ENCODE measurements at regions not wholly inside any gene's neighbourhood (a gene's known extent, or its start where the extent isn't known, plus 50 kb on each side); places are given as distances from the start of the nearest gene placed in this dataset.
A peak's percentile ranks its signal among the peaks of the same experiment; 100 is the strongest.

DNA sequence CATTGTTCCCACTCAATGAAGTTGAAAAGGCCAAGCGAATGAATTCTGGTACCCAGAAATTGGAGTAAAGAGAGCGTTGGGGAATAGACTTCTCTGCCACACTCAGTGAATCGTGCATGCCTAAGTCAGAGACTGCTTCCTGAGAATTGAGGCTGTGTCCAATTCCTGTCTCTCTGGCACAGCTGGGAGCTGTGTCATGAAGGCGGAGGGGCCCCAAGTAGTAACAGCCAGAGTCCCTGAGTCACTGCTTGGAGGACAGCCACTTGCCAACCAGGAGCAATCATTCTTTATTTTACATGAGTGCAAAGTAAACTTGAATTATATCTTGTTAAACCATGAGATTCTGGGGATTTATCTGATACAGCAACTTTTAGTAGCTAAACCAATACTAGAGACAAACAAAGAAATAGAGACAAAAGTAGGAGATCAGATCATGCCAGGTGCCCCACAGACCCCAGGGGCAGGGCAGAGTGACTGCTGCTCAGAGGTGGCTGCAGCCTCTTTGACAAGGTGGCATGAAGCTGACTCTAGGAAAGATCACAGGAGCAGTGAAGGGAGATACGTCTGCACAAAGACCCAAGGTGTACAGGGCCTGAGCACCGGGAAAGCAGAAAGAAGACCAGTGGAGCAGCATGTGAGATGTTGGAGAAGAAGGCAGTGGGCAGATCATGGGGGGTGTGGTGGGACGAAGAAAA lies 246.0 kb downstream of the GADD45G start:
- WGBS, 2 donors = 52 to 62% methylated on average over 7 of the region's 7 CpGs
- Histone ChIP-seq H3K4me1 (ENCODE audit: control insufficient read depth in 5 of 5, insufficient read depth in 5 of 5, low read length in 5 of 5) (peaks cover 0 to 10% (median 0%) of the 10 kb centered on the region in 5 donors), H3K36me3 (ENCODE audit: control insufficient read depth in 4 of 4, insufficient read depth in 4 of 4, low read length in 4 of 4) (no peaks in the 10 kb centered on the region), H3K9ac (ENCODE audit: insufficient read depth in 1 of 2, low read length in 2 of 2) (no peak overlapping the region), H3K4me3 (no peak overlapping the region), H3K27me3 (ENCODE audit: control insufficient read depth in 3 of 3, insufficient read depth in 3 of 3, low read length in 2 of 3) (no peaks in the 10 kb centered on the region), H3K27ac (ENCODE audit: low read depth in 1 of 2, low read length in 1 of 2) (peak overlapping the region in 1 of 2 donors; percentile 49), H3K9me3 (ENCODE audit: control insufficient read depth in 4 of 4, insufficient read depth in 3 of 4, low read length in 3 of 4) (peaks cover 0 to 4% (median 0%) of the 10 kb centered on the region in 4 donors)
- DNase-seq (peak; percentile 56 to 66 (median 56)), ATAC-seq (ENCODE audit: insufficient read depth, low FRiP score) (peak; percentile 35)
- no peak for TF ChIP-seq CTCF (IDR thresholded peaks at IDR 0.05; ENCODE audit: control extremely low read depth, extremely low read depth)

DNA sequence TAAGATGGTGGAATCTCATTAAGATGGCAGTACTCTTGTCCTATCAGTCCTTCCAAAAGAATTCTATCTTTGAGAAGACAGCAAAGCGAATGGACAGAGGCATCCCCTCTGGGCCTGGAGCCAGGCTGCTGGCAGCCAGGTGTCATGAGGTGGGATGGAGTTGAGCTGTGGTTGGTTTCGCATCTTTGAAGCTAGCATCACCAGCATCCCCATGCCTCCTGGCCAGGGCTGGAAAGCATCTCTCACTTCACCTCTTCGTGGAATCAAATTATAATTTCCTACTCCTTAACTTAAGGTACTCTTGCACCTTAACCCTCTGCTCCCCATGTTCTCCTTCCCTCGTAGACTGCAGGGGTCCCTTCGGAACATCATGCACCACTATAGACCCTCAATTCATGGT lies 248.3 kb downstream of the GADD45G start:
- H3K9ac ChIP-seq (ENCODE audit: insufficient read depth in 1 of 2, low read length in 2 of 2) = no peak overlapping the region
- DNase-seq (no peak), ATAC-seq (ENCODE audit: insufficient read depth, low FRiP score) (no peak)
- H3K4me1 ChIP-seq (ENCODE audit: control insufficient read depth in 5 of 5, insufficient read depth in 5 of 5, low read length in 5 of 5) = peaks cover 0 to 10% (median 0%) of the 10 kb centered on the region in 5 donors
- 95 to 96% methylated on average over 5 of the region's 5 CpGs for WGBS, 2 donors
- no peaks in the 10 kb centered on the region for H3K36me3 ChIP-seq (ENCODE audit: control insufficient read depth in 4 of 4, insufficient read depth in 4 of 4, low read length in 4 of 4)
- no peak overlapping the region for H3K4me3 ChIP-seq
- no peaks in the 10 kb centered on the region for H3K27me3 ChIP-seq (ENCODE audit: control insufficient read depth in 3 of 3, insufficient read depth in 3 of 3, low read length in 2 of 3)
- TF ChIP-seq CTCF (IDR thresholded peaks at IDR 0.05; ENCODE audit: control extremely low read depth, extremely low read depth) = no peak
- peaks cover 0 to 4% (median under 1%) of the 10 kb centered on the region in 4 donors for H3K9me3 ChIP-seq (ENCODE audit: control insufficient read depth in 4 of 4, insufficient read depth in 3 of 4, low read length in 3 of 4)
- H3K27ac ChIP-seq (ENCODE audit: low read depth in 1 of 2, low read length in 1 of 2) = no peak overlapping the region

GRCh38 chr9:89853931-89854330 lies 249.1 kb downstream of the GADD45G start:
- no peak overlapping the region for H3K27ac ChIP-seq (ENCODE audit: low read depth in 1 of 2, low read length in 1 of 2)
- H3K4me1 ChIP-seq (ENCODE audit: control insufficient read depth in 5 of 5, insufficient read depth in 5 of 5, low read length in 5 of 5) = peaks cover 0 to 10% (median 0%) of the 10 kb centered on the region in 5 donors
- no peak overlapping the region for H3K4me3 ChIP-seq
- ATAC-seq (ENCODE audit: insufficient read depth, low FRiP score) = no peak
- no peak for DNase-seq
- H3K36me3 ChIP-seq (ENCODE audit: control insufficient read depth in 4 of 4, insufficient read depth in 4 of 4, low read length in 4 of 4) = no peaks in the 10 kb centered on the region
- TF ChIP-seq CTCF (IDR thresholded peaks at IDR 0.05; ENCODE audit: control extremely low read depth, extremely low read depth) = no peak
- H3K9ac ChIP-seq (ENCODE audit: insufficient read depth in 1 of 2, low read length in 2 of 2) = no peak overlapping the region
- WGBS, 2 donors = 93 to 95% methylated on average over 3 of the region's 3 CpGs
- no peaks in the 10 kb centered on the region for H3K27me3 ChIP-seq (ENCODE audit: control insufficient read depth in 3 of 3, insufficient read depth in 3 of 3, low read length in 2 of 3)
- peaks cover 0 to 6% (median 1%) of the 10 kb centered on the region in 4 donors for H3K9me3 ChIP-seq (ENCODE audit: control insufficient read depth in 4 of 4, insufficient read depth in 3 of 4, low read length in 3 of 4)
